ENCODE measurements at regions not wholly inside any gene's neighbourhood (a gene's known extent, or its start where the extent isn't known, plus 50 kb on each side); places are given as distances from the start of the nearest gene placed in this dataset.

DNA sequence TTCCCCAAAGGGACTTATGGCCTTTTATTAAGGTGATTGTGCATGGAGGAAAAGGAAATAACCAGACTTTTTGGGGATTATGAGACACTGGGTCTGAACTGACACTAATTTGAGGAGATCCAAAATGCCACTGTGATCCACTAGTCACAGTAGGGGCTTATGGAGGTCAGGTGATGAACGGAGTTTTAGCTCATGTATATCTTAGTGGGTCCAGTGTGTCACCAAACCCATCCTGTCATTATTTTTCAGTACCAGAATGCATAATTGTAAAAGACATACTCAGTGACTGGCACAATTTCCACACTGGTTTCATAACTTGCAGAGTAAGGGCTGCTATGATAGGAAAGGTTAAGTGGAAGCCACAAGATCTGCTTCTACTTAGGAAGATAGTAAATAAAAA, 131.3 kb downstream of the RTL3 start:
- no peak overlapping the region for H3K9ac ChIP-seq (ENCODE audit: low read length)
- no peaks in the 10 kb centered on the region for H3K9me2 ChIP-seq (ENCODE audit: insufficient read depth, low read length)
- no peaks in the 10 kb centered on the region for H3F3A ChIP-seq (ENCODE audit: insufficient read depth, low read length, poor library complexity, severe bottlenecking)
- no peak overlapping the region for H2AFZ ChIP-seq (ENCODE audit: low read depth, low read length)
- no peaks in the 10 kb centered on the region for H3K79me2 ChIP-seq (replicated peaks; ENCODE audit: insufficient read depth, low read length)
- H3K4me2 ChIP-seq (ENCODE audit: low read length) = no peak overlapping the region
- TF ChIP-seq RAD21 (conservative IDR thresholded peaks at IDR 0.05) = no peak
- no peak for TF ChIP-seq EP300 (conservative IDR thresholded peaks at IDR 0.05; ENCODE audit: poor library complexity, severe bottlenecking)
- TF ChIP-seq TAF1 (IDR thresholded peaks at IDR 0.05; ENCODE audit: low read depth) = no peak
- TF ChIP-seq EZH2 (IDR thresholded peaks at IDR 0.05; ENCODE audit: borderline replicate concordance, insufficient read depth, low read length, poor library complexity, severe bottlenecking) = no peak
- TF ChIP-seq, protein P1, sequence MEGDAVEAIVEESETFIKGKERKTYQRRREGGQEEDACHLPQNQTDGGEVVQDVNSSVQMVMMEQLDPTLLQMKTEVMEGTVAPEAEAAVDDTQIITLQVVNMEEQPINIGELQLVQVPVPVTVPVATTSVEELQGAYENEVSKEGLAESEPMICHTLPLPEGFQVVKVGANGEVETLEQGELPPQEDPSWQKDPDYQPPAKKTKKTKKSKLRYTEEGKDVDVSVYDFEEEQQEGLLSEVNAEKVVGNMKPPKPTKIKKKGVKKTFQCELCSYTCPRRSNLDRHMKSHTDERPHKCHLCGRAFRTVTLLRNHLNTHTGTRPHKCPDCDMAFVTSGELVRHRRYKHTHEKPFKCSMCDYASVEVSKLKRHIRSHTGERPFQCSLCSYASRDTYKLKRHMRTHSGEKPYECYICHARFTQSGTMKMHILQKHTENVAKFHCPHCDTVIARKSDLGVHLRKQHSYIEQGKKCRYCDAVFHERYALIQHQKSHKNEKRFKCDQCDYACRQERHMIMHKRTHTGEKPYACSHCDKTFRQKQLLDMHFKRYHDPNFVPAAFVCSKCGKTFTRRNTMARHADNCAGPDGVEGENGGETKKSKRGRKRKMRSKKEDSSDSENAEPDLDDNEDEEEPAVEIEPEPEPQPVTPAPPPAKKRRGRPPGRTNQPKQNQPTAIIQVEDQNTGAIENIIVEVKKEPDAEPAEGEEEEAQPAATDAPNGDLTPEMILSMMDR (IDR thresholded peaks at IDR 0.05; ENCODE audit: poor library complexity, severe bottlenecking) = no peak
- TF ChIP-seq MXI1 (conservative IDR thresholded peaks at IDR 0.05; ENCODE audit: poor library complexity, severe bottlenecking) = no peak
- TF ChIP-seq, protein P2, sequence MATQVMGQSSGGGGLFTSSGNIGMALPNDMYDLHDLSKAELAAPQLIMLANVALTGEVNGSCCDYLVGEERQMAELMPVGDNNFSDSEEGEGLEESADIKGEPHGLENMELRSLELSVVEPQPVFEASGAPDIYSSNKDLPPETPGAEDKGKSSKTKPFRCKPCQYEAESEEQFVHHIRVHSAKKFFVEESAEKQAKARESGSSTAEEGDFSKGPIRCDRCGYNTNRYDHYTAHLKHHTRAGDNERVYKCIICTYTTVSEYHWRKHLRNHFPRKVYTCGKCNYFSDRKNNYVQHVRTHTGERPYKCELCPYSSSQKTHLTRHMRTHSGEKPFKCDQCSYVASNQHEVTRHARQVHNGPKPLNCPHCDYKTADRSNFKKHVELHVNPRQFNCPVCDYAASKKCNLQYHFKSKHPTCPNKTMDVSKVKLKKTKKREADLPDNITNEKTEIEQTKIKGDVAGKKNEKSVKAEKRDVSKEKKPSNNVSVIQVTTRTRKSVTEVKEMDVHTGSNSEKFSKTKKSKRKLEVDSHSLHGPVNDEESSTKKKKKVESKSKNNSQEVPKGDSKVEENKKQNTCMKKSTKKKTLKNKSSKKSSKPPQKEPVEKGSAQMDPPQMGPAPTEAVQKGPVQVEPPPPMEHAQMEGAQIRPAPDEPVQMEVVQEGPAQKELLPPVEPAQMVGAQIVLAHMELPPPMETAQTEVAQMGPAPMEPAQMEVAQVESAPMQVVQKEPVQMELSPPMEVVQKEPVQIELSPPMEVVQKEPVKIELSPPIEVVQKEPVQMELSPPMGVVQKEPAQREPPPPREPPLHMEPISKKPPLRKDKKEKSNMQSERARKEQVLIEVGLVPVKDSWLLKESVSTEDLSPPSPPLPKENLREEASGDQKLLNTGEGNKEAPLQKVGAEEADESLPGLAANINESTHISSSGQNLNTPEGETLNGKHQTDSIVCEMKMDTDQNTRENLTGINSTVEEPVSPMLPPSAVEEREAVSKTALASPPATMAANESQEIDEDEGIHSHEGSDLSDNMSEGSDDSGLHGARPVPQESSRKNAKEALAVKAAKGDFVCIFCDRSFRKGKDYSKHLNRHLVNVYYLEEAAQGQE (IDR thresholded peaks at IDR 0.05; ENCODE audit: borderline replicate concordance) = no peak
- TF ChIP-seq POLR2AphosphoS5 (IDR thresholded peaks at IDR 0.05) = no peak
- TF ChIP-seq SMC3 (conservative IDR thresholded peaks at IDR 0.05; ENCODE audit: poor library complexity) = no peak
- no peaks in the 10 kb centered on the region for H4K20me1 ChIP-seq (ENCODE audit: insufficient read depth)
- no peak overlapping the region for H3K27ac ChIP-seq (ENCODE audit: low read length)
- no peak overlapping the region for H3K4me3 ChIP-seq (ENCODE audit: low read length)
- no peaks in the 10 kb centered on the region for H3K9me3 ChIP-seq (ENCODE audit: low read length)
- no peaks in the 10 kb centered on the region for H3K27me3 ChIP-seq (ENCODE audit: insufficient read depth, low read depth, low read length)
- H3K36me3 ChIP-seq (ENCODE audit: insufficient read depth, low read length) = no peaks in the 10 kb centered on the region

DNA sequence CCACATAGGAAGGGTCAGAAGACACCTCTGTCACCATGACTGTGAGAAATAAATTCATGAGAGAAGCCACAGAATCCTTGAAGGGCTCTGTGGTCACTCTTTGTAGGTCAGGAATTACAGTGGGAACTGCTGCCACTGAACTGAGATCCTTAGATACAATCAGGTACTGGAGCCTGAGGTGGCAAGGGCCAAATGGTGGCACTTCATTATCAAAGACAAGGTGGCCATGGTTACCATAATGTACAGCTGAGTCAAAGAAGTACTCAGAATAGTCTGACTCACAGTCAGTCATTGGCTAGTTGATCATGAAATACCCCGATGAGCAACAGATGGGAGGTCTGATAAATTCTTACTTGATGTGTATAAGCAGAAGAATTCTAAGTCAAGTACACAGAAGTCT, 131.9 kb downstream of the RTL3 start:
- Histone ChIP-seq H4K20me1 (ENCODE audit: insufficient read depth) (no peaks in the 10 kb centered on the region), H3K27ac (ENCODE audit: low read length) (no peak overlapping the region), H3K4me3 (ENCODE audit: low read length) (no peak overlapping the region), H3F3A (ENCODE audit: insufficient read depth, low read length, poor library complexity, severe bottlenecking) (no peaks in the 10 kb centered on the region), H3K9ac (ENCODE audit: low read length) (no peak overlapping the region), H3K27me3 (ENCODE audit: insufficient read depth, low read depth, low read length) (no peaks in the 10 kb centered on the region), H2AFZ (ENCODE audit: low read depth, low read length) (no peak overlapping the region), H3K9me2 (ENCODE audit: insufficient read depth, low read length) (no peaks in the 10 kb centered on the region), H3K4me2 (ENCODE audit: low read length) (no peak overlapping the region), H3K79me2 (replicated peaks; ENCODE audit: insufficient read depth, low read length) (no peaks in the 10 kb centered on the region), H3K36me3 (ENCODE audit: insufficient read depth, low read length) (no peaks in the 10 kb centered on the region), H3K9me3 (ENCODE audit: low read length) (no peaks in the 10 kb centered on the region)
- TF ChIP-seq EZH2 (IDR thresholded peaks at IDR 0.05; ENCODE audit: borderline replicate concordance, insufficient read depth, low read length, poor library complexity, severe bottlenecking) = no peak
- TF ChIP-seq, protein P1 (IDR thresholded peaks at IDR 0.05; ENCODE audit: poor library complexity, severe bottlenecking) = no peak
- no peak for TF ChIP-seq SMC3 (conservative IDR thresholded peaks at IDR 0.05; ENCODE audit: poor library complexity)
- no peak for TF ChIP-seq MXI1 (conservative IDR thresholded peaks at IDR 0.05; ENCODE audit: poor library complexity, severe bottlenecking)
- TF ChIP-seq, protein P2 (IDR thresholded peaks at IDR 0.05; ENCODE audit: borderline replicate concordance) = no peak
- no peak for TF ChIP-seq EP300 (conservative IDR thresholded peaks at IDR 0.05; ENCODE audit: poor library complexity, severe bottlenecking)
- no peak for TF ChIP-seq POLR2AphosphoS5 (IDR thresholded peaks at IDR 0.05)
- no peak for TF ChIP-seq TAF1 (IDR thresholded peaks at IDR 0.05; ENCODE audit: low read depth)
- no peak for TF ChIP-seq RAD21 (conservative IDR thresholded peaks at IDR 0.05)

Measured in neural cell (in vitro differentiated cells).